ENCODE measurements at regions not wholly inside any gene's neighbourhood (a gene's known extent, or its start where the extent isn't known, plus 50 kb on each side); places are given as distances from the start of the nearest gene placed in this dataset.

GRCh38 chr6:40015530-40015929, 81.3 kb upstream of the MOCS1 start:
- no peaks in the 10 kb centered on the region for H3K27me3 ChIP-seq (ENCODE audit: control insufficient read depth, insufficient read depth, low read length)
- TF ChIP-seq, protein P1, sequence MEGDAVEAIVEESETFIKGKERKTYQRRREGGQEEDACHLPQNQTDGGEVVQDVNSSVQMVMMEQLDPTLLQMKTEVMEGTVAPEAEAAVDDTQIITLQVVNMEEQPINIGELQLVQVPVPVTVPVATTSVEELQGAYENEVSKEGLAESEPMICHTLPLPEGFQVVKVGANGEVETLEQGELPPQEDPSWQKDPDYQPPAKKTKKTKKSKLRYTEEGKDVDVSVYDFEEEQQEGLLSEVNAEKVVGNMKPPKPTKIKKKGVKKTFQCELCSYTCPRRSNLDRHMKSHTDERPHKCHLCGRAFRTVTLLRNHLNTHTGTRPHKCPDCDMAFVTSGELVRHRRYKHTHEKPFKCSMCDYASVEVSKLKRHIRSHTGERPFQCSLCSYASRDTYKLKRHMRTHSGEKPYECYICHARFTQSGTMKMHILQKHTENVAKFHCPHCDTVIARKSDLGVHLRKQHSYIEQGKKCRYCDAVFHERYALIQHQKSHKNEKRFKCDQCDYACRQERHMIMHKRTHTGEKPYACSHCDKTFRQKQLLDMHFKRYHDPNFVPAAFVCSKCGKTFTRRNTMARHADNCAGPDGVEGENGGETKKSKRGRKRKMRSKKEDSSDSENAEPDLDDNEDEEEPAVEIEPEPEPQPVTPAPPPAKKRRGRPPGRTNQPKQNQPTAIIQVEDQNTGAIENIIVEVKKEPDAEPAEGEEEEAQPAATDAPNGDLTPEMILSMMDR (IDR thresholded peaks at IDR 0.05; ENCODE audit: low read depth, low read length): no peak
- H3K27ac ChIP-seq (ENCODE audit: low read depth, low read length): no peak overlapping the region
- no peak overlapping the region for H3K4me3 ChIP-seq (ENCODE audit: low read depth, low read length)
- H3K9me3 ChIP-seq (ENCODE audit: control insufficient read depth, insufficient read depth, low read length): no peaks in the 10 kb centered on the region
- DNase-seq (ENCODE audit: low read depth, low spot score): no peak
- ChIA-PET CTCF (no interaction called here), POLR2A (no interaction called here)

DNA sequence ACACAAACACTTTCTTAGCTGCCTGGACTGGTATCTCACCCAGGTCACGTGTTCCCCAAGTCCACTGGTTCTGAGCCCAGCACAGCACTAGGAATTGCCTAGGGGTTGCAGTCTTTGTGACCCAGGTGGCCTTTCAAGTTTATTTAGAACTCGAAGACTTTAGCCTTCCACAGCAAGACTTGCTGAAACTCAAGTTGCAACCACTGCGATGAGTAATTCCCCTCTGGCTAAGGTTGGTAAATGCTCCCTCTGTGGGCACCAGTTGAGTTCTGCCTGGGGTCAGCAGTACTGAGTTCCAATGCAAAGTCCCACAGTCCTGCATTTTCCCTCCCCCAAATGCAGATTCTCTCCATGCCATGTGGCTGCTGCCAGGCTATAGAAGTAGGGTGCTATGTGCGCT, 77.6 kb upstream of the MOCS1 start:
- Histone ChIP-seq H3K27me3 (ENCODE audit: control insufficient read depth, insufficient read depth, low read length) (no peaks in the 10 kb centered on the region), H3K9me3 (ENCODE audit: control insufficient read depth, insufficient read depth, low read length) (no peaks in the 10 kb centered on the region), H3K27ac (ENCODE audit: low read depth, low read length) (no peak overlapping the region), H3K4me3 (ENCODE audit: low read depth, low read length) (no peak overlapping the region)
- ChIA-PET POLR2A (no interaction called here), CTCF (no interaction called here)
- TF ChIP-seq, protein P1 (IDR thresholded peaks at IDR 0.05; ENCODE audit: low read depth, low read length): no peak
- DNase-seq (ENCODE audit: low read depth, low spot score): no peak

DNA sequence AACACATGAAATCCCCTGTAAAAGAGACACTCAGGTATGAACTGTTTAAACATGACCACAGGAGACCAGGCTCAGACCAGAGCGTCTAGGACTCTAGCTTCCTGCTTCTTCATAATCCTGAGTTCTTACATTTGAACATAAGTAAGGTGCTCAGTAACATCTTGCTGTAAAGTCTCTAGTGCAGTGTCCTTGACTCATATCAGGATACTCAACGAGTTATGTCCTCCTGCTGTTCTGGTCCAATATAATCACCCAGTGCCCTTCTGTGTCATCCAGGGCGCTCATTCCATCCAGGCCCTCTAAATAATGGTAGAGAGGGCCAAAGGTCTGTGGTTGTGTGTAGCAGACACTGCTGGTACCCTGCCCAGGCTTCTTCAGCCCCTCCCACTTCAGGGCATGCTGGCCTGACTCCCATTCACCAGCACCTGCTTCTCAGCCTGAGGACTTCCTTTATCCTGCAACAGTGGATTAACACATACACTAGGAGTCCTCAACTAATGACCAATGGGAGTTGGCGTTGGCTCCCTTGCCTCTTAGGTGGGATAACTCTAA, 66.8 kb upstream of the MOCS1 start:
- ChIA-PET POLR2A (no interaction called here), CTCF (interaction anchor here (0.8 kb wide), 1 partner anchor 20 kb away, joined by 3 read pairs; no protein-coding TSS in a partner anchor)
- H3K4me3 ChIP-seq (ENCODE audit: low read depth, low read length): no peak overlapping the region
- H3K27me3 ChIP-seq (ENCODE audit: control insufficient read depth, insufficient read depth, low read length): no peaks in the 10 kb centered on the region
- no peak overlapping the region for H3K27ac ChIP-seq (ENCODE audit: low read depth, low read length)
- TF ChIP-seq, protein P1 (IDR thresholded peaks at IDR 0.05; ENCODE audit: low read depth, low read length): no peak
- peaks cover 9% of the 10 kb centered on the region for H3K9me3 ChIP-seq (ENCODE audit: control insufficient read depth, insufficient read depth, low read length)
- no peak for DNase-seq (ENCODE audit: low read depth, low spot score)

- no peak for DNase-seq (ENCODE audit: low read depth, low spot score)
- TF ChIP-seq, protein P1 (IDR thresholded peaks at IDR 0.05; ENCODE audit: low read depth, low read length): no peak
- Histone ChIP-seq H3K27ac (ENCODE audit: low read depth, low read length) (no peak overlapping the region), H3K27me3 (ENCODE audit: control insufficient read depth, insufficient read depth, low read length) (no peaks in the 10 kb centered on the region), H3K4me3 (ENCODE audit: low read depth, low read length) (no peak overlapping the region), H3K9me3 (ENCODE audit: control insufficient read depth, insufficient read depth, low read length) (peaks cover 9% of the 10 kb centered on the region)
- ChIA-PET POLR2A (no interaction called here), CTCF (no interaction called here)
Observed at GRCh38 chr6:39999006-39999867, 65.0 kb upstream of the MOCS1 start.

DNA sequence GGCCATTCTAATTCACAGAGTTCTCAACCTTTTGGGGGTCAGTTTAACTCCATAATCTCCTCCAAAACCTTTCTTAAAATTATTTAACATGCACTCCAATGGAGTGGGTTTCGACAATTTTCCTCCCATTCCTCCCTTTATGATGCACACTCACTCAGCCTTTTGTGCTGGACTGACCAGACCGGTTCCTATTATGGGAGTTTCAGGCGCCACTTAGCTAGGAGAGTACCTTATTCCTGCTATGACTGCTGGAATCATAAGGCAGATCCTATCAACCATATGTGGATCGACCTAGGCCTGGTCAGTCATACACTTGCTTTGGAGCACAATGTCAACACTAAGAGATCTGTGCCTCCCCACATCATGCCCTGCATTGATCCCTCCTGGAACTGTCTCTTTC, 63.9 kb upstream of the MOCS1 start:
- H3K4me3 ChIP-seq (ENCODE audit: low read depth, low read length): no peak overlapping the region
- peaks cover 9% of the 10 kb centered on the region for H3K9me3 ChIP-seq (ENCODE audit: control insufficient read depth, insufficient read depth, low read length)
- no peak for DNase-seq (ENCODE audit: low read depth, low spot score)
- no peak overlapping the region for H3K27ac ChIP-seq (ENCODE audit: low read depth, low read length)
- POLR2A ChIA-PET: no interaction called here
- H3K27me3 ChIP-seq (ENCODE audit: control insufficient read depth, insufficient read depth, low read length): no peaks in the 10 kb centered on the region
- TF ChIP-seq, protein P1 (IDR thresholded peaks at IDR 0.05; ENCODE audit: low read depth, low read length): no peak
- CTCF ChIA-PET: no interaction called here
